Ishikawa (cell line): ENCODE measurements at regions not wholly inside any gene's neighbourhood (a gene's known extent, or its start where the extent isn't known, plus 50 kb on each side); places are given as distances from the start of the nearest gene placed in this dataset.

Experiments
- CEBPB ChIP-seq: IDR thresholded peaks from 2 replicates; pipeline ENCODE4 v1.6.1; 2012
- CREB1 ChIP-seq: IDR thresholded peaks from 2 replicates; pipeline ENCODE4 v1.6.1; 2012; ENCODE audit warnings: low read depth
- EGR1 ChIP-seq: IDR thresholded peaks from 2 replicates; pipeline ENCODE4 v1.6.1; 2012
- EP300 ChIP-seq: IDR thresholded peaks from 2 replicates; pipeline ENCODE4 v1.6.1; 2012; ENCODE audit warnings: borderline replicate concordance
- FOXM1 ChIP-seq: IDR thresholded peaks from 2 replicates; pipeline ENCODE4 v1.6.1; 2012; ENCODE audit warnings: low read depth, borderline replicate concordance
- RAD21 ChIP-seq: IDR thresholded peaks from 2 replicates; pipeline ENCODE4 v1.6.1; 2012; ENCODE audit warnings: low read depth
- TAF1 ChIP-seq: IDR thresholded peaks from 2 replicates; pipeline ENCODE4 v1.6.1; 2012; ENCODE audit warnings: low read depth, mild to moderate bottlenecking
- TCF12 ChIP-seq: IDR thresholded peaks from 2 replicates; pipeline ENCODE4 v1.6.1; 2012; ENCODE audit warnings: low read depth
- TEAD4 ChIP-seq: IDR thresholded peaks from 2 replicates; pipeline ENCODE4 v1.6.1; 2012
- YY1 ChIP-seq: IDR thresholded peaks from 2 replicates; pipeline ENCODE4 v1.6.1; 2012; ENCODE audit warnings: low read depth
- ZBTB7A ChIP-seq: IDR thresholded peaks from 2 replicates; pipeline ENCODE4 v1.6.1; 2012; ENCODE audit warnings: low read depth
- TF ChIP-seq, protein P1 (sequence below): IDR thresholded peaks from 2 replicates; pipeline ENCODE4 v1.6.1; 2012; ENCODE audit warnings: low read depth, mild to moderate bottlenecking
- TF ChIP-seq, protein P2 (sequence below): IDR thresholded peaks from 2 replicates; pipeline ENCODE4 v1.6.1; 2012

DNA sequence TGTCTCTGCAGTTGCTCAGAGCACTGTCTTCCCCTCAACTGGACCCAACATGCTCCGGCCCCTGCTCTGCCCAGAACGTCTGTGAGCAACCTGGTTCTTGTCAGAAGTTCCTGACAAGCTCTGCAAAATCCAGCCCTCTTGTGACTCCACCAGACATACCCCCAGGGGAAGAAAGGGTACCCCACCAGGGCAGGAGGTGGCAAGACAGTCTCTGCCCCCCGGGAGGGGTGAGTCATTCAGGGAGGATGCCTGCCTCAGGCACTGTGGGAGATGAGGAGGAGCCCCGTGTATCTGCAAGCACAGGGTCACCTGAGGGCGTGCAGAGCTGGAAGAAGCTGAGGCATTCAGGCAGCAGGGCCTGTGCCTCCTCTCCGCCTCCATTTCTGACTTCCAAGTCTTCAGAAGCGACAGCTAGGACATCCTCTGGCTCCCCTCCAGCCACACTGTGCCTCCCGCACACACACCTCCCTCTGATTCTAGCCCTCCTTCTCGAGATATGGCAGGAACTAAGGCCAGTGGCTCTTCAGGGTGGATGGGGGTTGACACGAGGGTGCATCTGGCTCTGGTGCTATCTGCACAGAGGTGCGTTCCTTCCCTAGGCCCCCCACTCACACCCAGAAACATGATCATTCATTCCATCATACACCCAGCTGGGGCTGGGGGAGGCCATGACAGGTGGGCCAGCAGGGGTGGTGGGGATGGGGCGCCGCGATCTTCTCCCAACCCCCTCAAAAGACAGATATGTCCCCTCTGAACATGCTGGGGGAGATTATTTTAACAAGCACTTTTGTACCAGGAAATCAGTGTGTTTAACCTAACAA, 222.2 kb downstream of the CYP26B1 start:
- no peak for TF ChIP-seq TCF12
- no peak for TF ChIP-seq YY1
- TF ChIP-seq CEBPB = no peak
- TF ChIP-seq EP300 = no peak
- no peak for TF ChIP-seq RAD21
- no peak for TF ChIP-seq TAF1
- TF ChIP-seq FOXM1 = no peak
- TF ChIP-seq EGR1 = no peak
- TF ChIP-seq, protein P1, sequence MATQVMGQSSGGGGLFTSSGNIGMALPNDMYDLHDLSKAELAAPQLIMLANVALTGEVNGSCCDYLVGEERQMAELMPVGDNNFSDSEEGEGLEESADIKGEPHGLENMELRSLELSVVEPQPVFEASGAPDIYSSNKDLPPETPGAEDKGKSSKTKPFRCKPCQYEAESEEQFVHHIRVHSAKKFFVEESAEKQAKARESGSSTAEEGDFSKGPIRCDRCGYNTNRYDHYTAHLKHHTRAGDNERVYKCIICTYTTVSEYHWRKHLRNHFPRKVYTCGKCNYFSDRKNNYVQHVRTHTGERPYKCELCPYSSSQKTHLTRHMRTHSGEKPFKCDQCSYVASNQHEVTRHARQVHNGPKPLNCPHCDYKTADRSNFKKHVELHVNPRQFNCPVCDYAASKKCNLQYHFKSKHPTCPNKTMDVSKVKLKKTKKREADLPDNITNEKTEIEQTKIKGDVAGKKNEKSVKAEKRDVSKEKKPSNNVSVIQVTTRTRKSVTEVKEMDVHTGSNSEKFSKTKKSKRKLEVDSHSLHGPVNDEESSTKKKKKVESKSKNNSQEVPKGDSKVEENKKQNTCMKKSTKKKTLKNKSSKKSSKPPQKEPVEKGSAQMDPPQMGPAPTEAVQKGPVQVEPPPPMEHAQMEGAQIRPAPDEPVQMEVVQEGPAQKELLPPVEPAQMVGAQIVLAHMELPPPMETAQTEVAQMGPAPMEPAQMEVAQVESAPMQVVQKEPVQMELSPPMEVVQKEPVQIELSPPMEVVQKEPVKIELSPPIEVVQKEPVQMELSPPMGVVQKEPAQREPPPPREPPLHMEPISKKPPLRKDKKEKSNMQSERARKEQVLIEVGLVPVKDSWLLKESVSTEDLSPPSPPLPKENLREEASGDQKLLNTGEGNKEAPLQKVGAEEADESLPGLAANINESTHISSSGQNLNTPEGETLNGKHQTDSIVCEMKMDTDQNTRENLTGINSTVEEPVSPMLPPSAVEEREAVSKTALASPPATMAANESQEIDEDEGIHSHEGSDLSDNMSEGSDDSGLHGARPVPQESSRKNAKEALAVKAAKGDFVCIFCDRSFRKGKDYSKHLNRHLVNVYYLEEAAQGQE = no peak
- TF ChIP-seq TEAD4 = no peak
- no peak for TF ChIP-seq CREB1
- TF ChIP-seq, protein P2, sequence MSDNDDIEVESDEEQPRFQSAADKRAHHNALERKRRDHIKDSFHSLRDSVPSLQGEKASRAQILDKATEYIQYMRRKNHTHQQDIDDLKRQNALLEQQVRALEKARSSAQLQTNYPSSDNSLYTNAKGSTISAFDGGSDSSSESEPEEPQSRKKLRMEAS = no peak
- no peak for TF ChIP-seq ZBTB7A
